ENCODE measurements at regions not wholly inside any gene's neighbourhood (a gene's known extent, or its start where the extent isn't known, plus 50 kb on each side); places are given as distances from the start of the nearest gene placed in this dataset.

DNA sequence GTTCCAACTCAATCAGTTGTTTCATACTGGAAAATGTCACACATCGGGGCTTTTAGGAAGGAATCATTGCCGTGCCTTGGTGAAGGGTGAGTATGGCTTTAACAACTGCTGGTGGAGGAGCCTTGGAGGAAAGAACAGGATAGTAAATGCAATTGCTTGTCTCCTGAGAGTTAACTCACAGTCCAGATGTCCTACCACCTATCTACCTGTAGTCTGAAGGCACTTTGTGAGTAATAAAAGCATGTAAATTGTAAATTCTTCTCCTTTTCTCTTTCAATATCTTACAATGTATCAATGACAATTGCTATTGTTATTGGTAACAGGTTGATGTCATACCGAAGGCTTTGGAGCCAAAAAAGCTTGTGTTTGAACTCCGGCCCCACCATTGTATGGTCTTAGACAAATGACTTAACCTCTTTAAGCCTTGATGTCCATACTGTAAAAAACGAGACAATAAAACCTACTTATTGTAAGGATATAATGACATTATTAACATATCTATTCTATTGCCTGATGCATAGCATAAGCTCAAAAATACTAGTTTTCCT, 397.4 kb downstream of the ADAMTS20 start:
- Mint-ChIP-seq H3K27ac (no peak overlapping the region), H3K4me1 (no peaks in the 10 kb centered on the region), H3K9me3 (peaks cover 0 to 10% (median 7%) of the 10 kb centered on the region in 7 donors), H3K36me3 (no peaks in the 10 kb centered on the region), H3K27me3 (ENCODE audit: low read depth in 3 of 3) (peaks cover 0 to 2% (median 0%) of the 10 kb centered on the region in 3 donors), H3K4me3 (no peak overlapping the region)
- H3K4me2 ChIP-seq (replicated peaks; ENCODE audit: extremely low read depth, low read length, poor library complexity, severe bottlenecking): no peak overlapping the region
- no peak overlapping the region for H3K4me3 ChIP-seq (replicated peaks in 1 of 3; ENCODE audit: low read depth in 2 of 3, low read length in 3 of 3)
- no CpG with 5 or more reads among the region's 5 CpGs for WGBS (ENCODE audit: insufficient coverage)
- intact Hi-C loops (cut with micrococcal nuclease): no loop called here
- H3K36me3 ChIP-seq (replicated peaks in 1 of 2; ENCODE audit: control insufficient read depth in 1 of 2, insufficient read depth in 2 of 2, low read length in 2 of 2): no peaks in the 10 kb centered on the region
- peaks cover 0 to 3% of the 10 kb centered on the region in 2 donors for H3K9me3 ChIP-seq (replicated peaks in 1 of 2; ENCODE audit: control insufficient read depth in 1 of 2, insufficient read depth in 1 of 2, low read length in 2 of 2)
- no peaks in the 10 kb centered on the region for H4K20me1 ChIP-seq (ENCODE audit: insufficient read depth, low read length)
- H2AFZ ChIP-seq (ENCODE audit: insufficient read depth, low read depth, low read length, poor library complexity, severe bottlenecking): no peak overlapping the region
- H3K27me3 ChIP-seq (ENCODE audit: control insufficient read depth in 2 of 2, insufficient read depth in 2 of 2, low read length in 2 of 2): no peaks in the 10 kb centered on the region
- no peak for DNase-seq
- no peak overlapping the region for H3K9ac ChIP-seq (ENCODE audit: insufficient read depth, low read length, poor library complexity, severe bottlenecking)
- H3K79me2 ChIP-seq (ENCODE audit: insufficient read depth, low read length): no peaks in the 10 kb centered on the region
- no peak for TF ChIP-seq CTCF (IDR thresholded peaks at IDR 0.05)
- H3K4me1 ChIP-seq (ENCODE audit: control insufficient read depth in 1 of 2, insufficient read depth in 2 of 2, low read length in 2 of 2): no peaks in the 10 kb centered on the region
- no peak overlapping the region for H3K27ac ChIP-seq (ENCODE audit: low read depth in 1 of 2, low read length in 2 of 2)

DNA sequence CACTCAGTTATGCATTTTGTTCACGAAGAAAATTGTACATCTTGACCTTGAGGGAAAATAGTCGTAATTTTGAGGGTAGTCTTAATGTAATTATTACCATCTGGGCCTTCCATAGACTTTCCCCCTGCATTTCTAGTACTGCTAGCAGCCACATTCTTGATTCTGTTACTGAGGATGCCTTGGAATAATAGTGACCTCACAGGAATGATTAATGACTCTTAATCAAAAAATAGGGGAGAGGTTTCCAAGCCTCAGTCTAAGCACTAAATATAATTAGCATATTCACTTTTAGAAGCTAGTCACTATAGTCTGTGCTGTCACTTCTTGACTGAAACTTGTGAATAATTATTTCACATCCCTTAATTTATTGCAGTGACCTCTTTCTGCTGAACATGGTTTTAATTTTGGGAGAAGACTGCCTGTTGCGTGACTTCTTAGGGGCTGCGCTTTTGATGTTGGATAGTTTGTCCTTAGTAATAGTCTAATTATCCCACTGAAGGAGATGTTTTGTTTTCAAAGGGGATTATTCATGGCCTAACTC, 400.5 kb downstream of the ADAMTS20 start:
- Histone ChIP-seq H3K9ac (ENCODE audit: insufficient read depth, low read length, poor library complexity, severe bottlenecking) (no peak overlapping the region), H3K4me3 (replicated peaks in 1 of 3; ENCODE audit: low read depth in 2 of 3, low read length in 3 of 3) (no peak overlapping the region), H3K36me3 (replicated peaks in 1 of 2; ENCODE audit: control insufficient read depth in 1 of 2, insufficient read depth in 2 of 2, low read length in 2 of 2) (no peaks in the 10 kb centered on the region), H3K4me2 (replicated peaks; ENCODE audit: extremely low read depth, low read length, poor library complexity, severe bottlenecking) (no peak overlapping the region), H3K27ac (ENCODE audit: low read depth in 1 of 2, low read length in 2 of 2) (no peak overlapping the region), H3K79me2 (ENCODE audit: insufficient read depth, low read length) (no peaks in the 10 kb centered on the region), H3K9me3 (replicated peaks in 1 of 2; ENCODE audit: control insufficient read depth in 1 of 2, insufficient read depth in 1 of 2, low read length in 2 of 2) (no peaks in the 10 kb centered on the region), H3K27me3 (ENCODE audit: control insufficient read depth in 2 of 2, insufficient read depth in 2 of 2, low read length in 2 of 2) (no peaks in the 10 kb centered on the region), H2AFZ (ENCODE audit: insufficient read depth, low read depth, low read length, poor library complexity, severe bottlenecking) (no peak overlapping the region), H4K20me1 (ENCODE audit: insufficient read depth, low read length) (no peaks in the 10 kb centered on the region), H3K4me1 (ENCODE audit: control insufficient read depth in 1 of 2, insufficient read depth in 2 of 2, low read length in 2 of 2) (no peaks in the 10 kb centered on the region)
- no peak for TF ChIP-seq CTCF (IDR thresholded peaks at IDR 0.05)
- intact Hi-C loops (cut with micrococcal nuclease): no loop called here
- H3K4me3 Mint-ChIP-seq: no peak overlapping the region
- no peaks in the 10 kb centered on the region for H3K4me1 Mint-ChIP-seq
- peaks cover 0 to 6% (median 3%) of the 10 kb centered on the region in 7 donors for H3K9me3 Mint-ChIP-seq
- no peaks in the 10 kb centered on the region for H3K36me3 Mint-ChIP-seq
- no CpG with 5 or more reads among the region's 4 CpGs for WGBS (ENCODE audit: insufficient coverage)
- no peaks in the 10 kb centered on the region for H3K27me3 Mint-ChIP-seq (ENCODE audit: low read depth in 3 of 3)
- DNase-seq: no peak
- H3K27ac Mint-ChIP-seq: no peak overlapping the region
